ENCODE measurements at regions not wholly inside any gene's neighbourhood (a gene's known extent, or its start where the extent isn't known, plus 50 kb on each side); places are given as distances from the start of the nearest gene placed in this dataset.

- H3K18ac ChIP-seq (ENCODE audit: insufficient read length, low read depth, low read length): no peak overlapping the region
- H3K27ac ChIP-seq (ENCODE audit: insufficient read length, low read depth, low read length): no peak overlapping the region
- no peak overlapping the region for H2AK5ac ChIP-seq (ENCODE audit: insufficient read length, low read length)
- no peak overlapping the region for H2AFZ ChIP-seq (ENCODE audit: low read length)
- no peak overlapping the region for H3K23ac ChIP-seq (ENCODE audit: insufficient read length, low read depth, low read length)
- TF ChIP-seq CTCF (conservative IDR thresholded peaks at IDR 0.05): no peak
- H3K4me2 ChIP-seq (ENCODE audit: insufficient read depth, insufficient read length, low read length): no peak overlapping the region
- no peak overlapping the region for H3T11ph ChIP-seq (ENCODE audit: low read length)
- peaks cover 3% of the 10 kb centered on the region; the same call in 1 of the 2 replicates for H3K4me1 ChIP-seq (ENCODE audit: insufficient read depth, low read length)
- H3K4me3 Mint-ChIP-seq: no peak overlapping the region
- H3K79me2 ChIP-seq (ENCODE audit: insufficient read depth, low read length): no peaks in the 10 kb centered on the region
- DNase-seq: no peak
- H3K4me1 Mint-ChIP-seq: peaks cover 17 to 22% of the 10 kb centered on the region in 2 experiments
- no peak overlapping the region for H3K9ac ChIP-seq (ENCODE audit: extremely low read depth, insufficient read length, low read length)
- H3K9me3 ChIP-seq (ENCODE audit: control insufficient read depth, low read depth, low read length): no peaks in the 10 kb centered on the region
- H3K4ac ChIP-seq (ENCODE audit: low read depth, low read length): no peak overlapping the region
- no peaks in the 10 kb centered on the region for H3K27me3 ChIP-seq (ENCODE audit: insufficient read depth, low read length)
- H3K27ac Mint-ChIP-seq: no peak overlapping the region
- no peaks in the 10 kb centered on the region for H3K79me1 ChIP-seq (ENCODE audit: insufficient read depth, low read depth, low read length, poor library complexity, severe bottlenecking)
- no peaks in the 10 kb centered on the region for H3K27me3 Mint-ChIP-seq (ENCODE audit: low read depth)
- no peak overlapping the region for H2BK20ac ChIP-seq (ENCODE audit: low read depth, low read length, poor library complexity, severe bottlenecking)
- no peak overlapping the region for H3K14ac ChIP-seq (ENCODE audit: insufficient read depth, low read length)
- no peak overlapping the region for H4K8ac ChIP-seq (replicated peaks; ENCODE audit: insufficient read length, low read depth, low read length)
- no peaks in the 10 kb centered on the region for H3K9me3 Mint-ChIP-seq
- H4K5ac ChIP-seq (ENCODE audit: insufficient read length, low read depth, low read length): no peak overlapping the region
- H2BK15ac ChIP-seq (ENCODE audit: low read depth, low read length): no peak overlapping the region
- H3K36me3 Mint-ChIP-seq (ENCODE audit: insufficient read depth in 1 of 3, low read depth in 3 of 3): no peaks in the 10 kb centered on the region
- H4K91ac ChIP-seq (ENCODE audit: insufficient read length, low read depth, low read length): no peak overlapping the region
- no peak overlapping the region for H2BK120ac ChIP-seq (ENCODE audit: low read depth, low read length, poor library complexity, severe bottlenecking)
- no peak overlapping the region for H3K56ac ChIP-seq (ENCODE audit: insufficient read length, low read depth, low read length)
- H4K20me1 ChIP-seq (ENCODE audit: control insufficient read depth, insufficient read depth, insufficient read length): no peaks in the 10 kb centered on the region
- no peak overlapping the region for H2BK5ac ChIP-seq (ENCODE audit: insufficient read length, low read length)
- no peaks in the 10 kb centered on the region for H3K23me2 ChIP-seq (ENCODE audit: insufficient read length, low read depth, low read length, poor library complexity, severe bottlenecking)
- no CpG with 5 or more reads among the region's 1 CpG for WGBS (ENCODE audit: extremely low coverage, insufficient read length, low lambda C conversion rate)
- no peak overlapping the region for H2BK12ac ChIP-seq (ENCODE audit: insufficient read length, low read depth, low read length)
These were observed 362.0 kb downstream of the ETNK1 start for GRCh38 chr12:22986997-22987396.
